ENCODE measurements at regions not wholly inside any gene's neighbourhood (a gene's known extent, or its start where the extent isn't known, plus 50 kb on each side); places are given as distances from the start of the nearest gene placed in this dataset.

GRCh38 chr1:2931724-2932401 lies 89.4 kb upstream of the ACTRT2 start:
- Histone ChIP-seq H2BK20ac (ENCODE audit: low read depth, low read length) (no peak overlapping the region), H3K9ac (ENCODE audit: low read depth, low read length) (no peak overlapping the region), H2AFZ (replicated peaks; ENCODE audit: low read length, poor library complexity) (no peak overlapping the region), H3K4me2 (ENCODE audit: low read depth, low read length) (no peak overlapping the region), H3K4me3 (ENCODE audit: insufficient read depth, low read depth, low read length) (no peak overlapping the region), H3K9me3 (ENCODE audit: control insufficient read depth, insufficient read depth, low read length) (peaks cover 76% of the 10 kb centered on the region), H2BK120ac (ENCODE audit: low read depth, low read length) (no peak overlapping the region), H2BK15ac (ENCODE audit: low read depth, low read length) (no peak overlapping the region), H4K5ac (ENCODE audit: low read depth, low read length) (no peak overlapping the region), H3K36me3 (ENCODE audit: control insufficient read depth, insufficient read depth, low read length) (no peaks in the 10 kb centered on the region), H3K14ac (replicated peaks; ENCODE audit: low read depth, low read length) (no peak overlapping the region), H3K56ac (ENCODE audit: extremely low read depth, insufficient read depth, low read length) (no peak overlapping the region), H2BK5ac (ENCODE audit: low read depth, low read length, poor library complexity, severe bottlenecking) (no peak overlapping the region), H3K27me3 (ENCODE audit: control insufficient read depth, insufficient read depth, low read length) (no peaks in the 10 kb centered on the region), H3K79me1 (ENCODE audit: low read depth in 1 of 2, low read length in 2 of 2) (no peaks in the 10 kb centered on the region), H2AK9ac (replicated peaks; ENCODE audit: low read depth, low read length, poor library complexity) (no peak overlapping the region), H3K18ac (ENCODE audit: low read depth, low read length) (no peak overlapping the region), H3K27ac (ENCODE audit: insufficient read depth, low read length) (no peak overlapping the region), H2AK5ac (ENCODE audit: low read depth, low read length) (no peak overlapping the region), H4K8ac (ENCODE audit: low read depth in 2 of 2, low read length in 2 of 2) (no peak overlapping the region), H4K20me1 (ENCODE audit: insufficient read depth, low read length) (no peaks in the 10 kb centered on the region), H4K91ac (ENCODE audit: insufficient read depth, low read depth, low read length) (no peak overlapping the region), H3K4ac (ENCODE audit: low read depth, low read length) (no peak overlapping the region), H3K9me1 (ENCODE audit: insufficient read depth, low read length) (no peaks in the 10 kb centered on the region), H3K23ac (ENCODE audit: low read depth, low read length) (no peak overlapping the region), H3K4me1 (ENCODE audit: control insufficient read depth, insufficient read depth, low read length) (no peaks in the 10 kb centered on the region)
- ChIA-PET POLR2A (ENCODE audit: unreplicated experiment) (no interaction called here), CTCF (no interaction called here)
- intact Hi-C loops (cut with micrococcal nuclease) (no loop called here), dilution Hi-C loops (cut with HindIII; ENCODE audit: low sequenced_read_pairs, unreplicated experiment) (no loop called here), in situ Hi-C loops (cut with MboI; ENCODE audit: low sequenced_read_pairs) (no loop called here)
- TF ChIP-seq, protein P1, sequence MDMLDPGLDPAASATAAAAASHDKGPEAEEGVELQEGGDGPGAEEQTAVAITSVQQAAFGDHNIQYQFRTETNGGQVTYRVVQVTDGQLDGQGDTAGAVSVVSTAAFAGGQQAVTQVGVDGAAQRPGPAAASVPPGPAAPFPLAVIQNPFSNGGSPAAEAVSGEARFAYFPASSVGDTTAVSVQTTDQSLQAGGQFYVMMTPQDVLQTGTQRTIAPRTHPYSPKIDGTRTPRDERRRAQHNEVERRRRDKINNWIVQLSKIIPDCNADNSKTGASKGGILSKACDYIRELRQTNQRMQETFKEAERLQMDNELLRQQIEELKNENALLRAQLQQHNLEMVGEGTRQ (IDR thresholded peaks at IDR 0.05; ENCODE audit: low read depth, low read length), result no peak
- TF ChIP-seq, protein P2, sequence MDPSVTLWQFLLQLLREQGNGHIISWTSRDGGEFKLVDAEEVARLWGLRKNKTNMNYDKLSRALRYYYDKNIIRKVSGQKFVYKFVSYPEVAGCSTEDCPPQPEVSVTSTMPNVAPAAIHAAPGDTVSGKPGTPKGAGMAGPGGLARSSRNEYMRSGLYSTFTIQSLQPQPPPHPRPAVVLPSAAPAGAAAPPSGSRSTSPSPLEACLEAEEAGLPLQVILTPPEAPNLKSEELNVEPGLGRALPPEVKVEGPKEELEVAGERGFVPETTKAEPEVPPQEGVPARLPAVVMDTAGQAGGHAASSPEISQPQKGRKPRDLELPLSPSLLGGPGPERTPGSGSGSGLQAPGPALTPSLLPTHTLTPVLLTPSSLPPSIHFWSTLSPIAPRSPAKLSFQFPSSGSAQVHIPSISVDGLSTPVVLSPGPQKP (IDR thresholded peaks at IDR 0.05; ENCODE audit: borderline replicate concordance, low read depth, low read length), result no peak
- TF ChIP-seq RAD21 (IDR thresholded peaks at IDR 0.05; ENCODE audit: low read length) (no peak), POLR2A (IDR thresholded peaks at IDR 0.05; ENCODE audit: low read depth, low read length) (no peak), MAZ (IDR thresholded peaks at IDR 0.05; ENCODE audit: borderline replicate concordance, low read depth, low read length) (no peak), BHLHE40 (IDR thresholded peaks at IDR 0.05; ENCODE audit: low read depth, low read length) (no peak), FOS (IDR thresholded peaks at IDR 0.05; ENCODE audit: low read depth, low read length) (no peak), SMC3 (IDR thresholded peaks at IDR 0.05; ENCODE audit: low read depth, low read length) (no peak), MAFK (IDR thresholded peaks at IDR 0.05; ENCODE audit: low read depth, low read length) (no peak), MXI1 (IDR thresholded peaks at IDR 0.05; ENCODE audit: borderline replicate concordance, low read depth, low read length) (no peak), CHD1 (IDR thresholded peaks at IDR 0.05; ENCODE audit: low read depth, low read length) (no peak)
- no TSS peak for BruUV-seq (replicated peaks)
- WGBS, 2 experiments (ENCODE audit: extremely low coverage in 2 of 2, insufficient read length in 1 of 2), result 67% methylated on average over 10 of the region's 18 CpGs; no CpG with 5 or more reads in 1 of the 2 experiments
- DNase-seq (no peak), ATAC-seq (ENCODE audit: low read depth) (no peak)

Data from IMR-90 (cell line).